DOHH2 (cell line): ENCODE measurements at regions not wholly inside any gene's neighbourhood (a gene's known extent, or its start where the extent isn't known, plus 50 kb on each side); places are given as distances from the start of the nearest gene placed in this dataset.

Source experiments
- CTCF ChIP-seq: fragments of 200-600 bp; sonication (generic); IDR thresholded peaks from one replicate; pipeline ENCODE4 v1.5.1; 2014; ENCODE audit warnings: antibody characterized with exemption, mild to moderate bottlenecking, low read depth, low read length; ENCODE audit not compliant: poor library complexity, severe bottlenecking
- EZH2phosphoT487 ChIP-seq: fragments of 200-600 bp; sonication (generic); IDR thresholded peaks from 2 replicates; pipeline ENCODE4 v1.6.1; 2017; ENCODE audit warnings: borderline replicate concordance, mild to moderate bottlenecking, antibody characterized with exemption, low read length, moderate library complexity, mixed read lengths

GRCh38 chr12:91854725-91855124, 290.9 kb downstream of the BTG1 start:
- TF ChIP-seq CTCF, result no peak
- TF ChIP-seq EZH2phosphoT487, result no peak
